PFSK-1 (cell line): ENCODE measurements at regions not wholly inside any gene's neighbourhood (a gene's known extent, or its start where the extent isn't known, plus 50 kb on each side); places are given as distances from the start of the nearest gene placed in this dataset.

Experiments used
- FOXP2 ChIP-seq: optimal IDR thresholded peaks from 2 replicates; pipeline ENCODE3; 2011; ENCODE audit warnings: borderline replicate concordance, control low read depth, inconsistent platforms; ENCODE audit not compliant: insufficient read depth; ENCODE audit errors: extremely low read length, extremely low read depth
- POLR2AphosphoS5 ChIP-seq: IDR thresholded peaks from 2 replicates; pipeline ENCODE4 v1.6.1; 2012; ENCODE audit warnings: low read depth, mild to moderate bottlenecking, control low read depth, low read length, moderate library complexity
- REST ChIP-seq, 2 experiments: IDR thresholded peaks; 2 replicates each; pipeline versions ENCODE4 v1.6.1 to v1.8.0; 2011 to 2012; ENCODE audit warnings: low read depth in 2 of 2, low read length in 2 of 2, control low read depth in 1 of 2, inconsistent platforms in 1 of 2, mild to moderate bottlenecking in 1 of 2, moderate library complexity in 1 of 2; ENCODE audit not compliant: insufficient read depth in 1 of 2
- SIN3A ChIP-seq: IDR thresholded peaks from 2 replicates; pipeline ENCODE4 v1.6.1; 2012; ENCODE audit warnings: mild to moderate bottlenecking, low read length, moderate library complexity, borderline replicate concordance; ENCODE audit not compliant: insufficient read depth
- TAF1 ChIP-seq: IDR thresholded peaks from 2 replicates; pipeline ENCODE4 v1.6.1; 2012; ENCODE audit warnings: low read length, control low read depth, borderline replicate concordance; ENCODE audit not compliant: insufficient read depth

GRCh38 chr4:14264437-14264836 is 636.9 kb upstream of the BOD1L1 start:
- TF ChIP-seq TAF1 (no peak), REST (IDR thresholded peaks at IDR 0.05; ENCODE audit: insufficient read depth in 1 of 2, low read depth in 2 of 2, low read length in 2 of 2) (no peak), FOXP2 (no peak), SIN3A (no peak), POLR2AphosphoS5 (no peak)

- no peak for TF ChIP-seq TAF1
- TF ChIP-seq SIN3A: no peak
- no peak for TF ChIP-seq REST (IDR thresholded peaks at IDR 0.05; ENCODE audit: insufficient read depth in 1 of 2, low read depth in 2 of 2, low read length in 2 of 2)
- TF ChIP-seq FOXP2: no peak
- no peak for TF ChIP-seq POLR2AphosphoS5
Measured at GRCh38 chr4:14265651-14266050, 638.1 kb upstream of the BOD1L1 start.

- TF ChIP-seq FOXP2: no peak
- TF ChIP-seq TAF1: no peak
Measured at GRCh38 chr4:14267373-14268060, 640.0 kb upstream of the BOD1L1 start.

GRCh38 chr4:14269824-14270223 is 642.3 kb upstream of the BOD1L1 start:
- TF ChIP-seq SIN3A (no peak), POLR2AphosphoS5 (no peak), FOXP2 (no peak), REST (IDR thresholded peaks at IDR 0.05; ENCODE audit: insufficient read depth in 1 of 2, low read depth in 2 of 2, low read length in 2 of 2) (no peak), TAF1 (no peak)

GRCh38 chr4:14272206-14272605 is 644.7 kb upstream of the BOD1L1 start:
- TF ChIP-seq POLR2AphosphoS5: no peak
- no peak for TF ChIP-seq REST (IDR thresholded peaks at IDR 0.05; ENCODE audit: insufficient read depth in 1 of 2, low read depth in 2 of 2, low read length in 2 of 2)
- TF ChIP-seq FOXP2: no peak
- no peak for TF ChIP-seq SIN3A
- no peak for TF ChIP-seq TAF1
